ENCODE measurements at regions not wholly inside any gene's neighbourhood (a gene's known extent, or its start where the extent isn't known, plus 50 kb on each side); places are given as distances from the start of the nearest gene placed in this dataset.

- DNase-seq, result no peak
These were observed 285.0 kb upstream of the BMP2 start for GRCh38 chr20:6482486-6482885.

GRCh38 chr20:6480328-6481200 is 286.9 kb upstream of the BMP2 start:
- DNase-seq, result no peak

- no peak for DNase-seq
These were observed 294.3 kb upstream of the BMP2 start for GRCh38 chr20:6473197-6473596.

- no peak for DNase-seq
These were observed 295.6 kb upstream of the BMP2 start for GRCh38 chr20:6471871-6472270.

GRCh38 chr20:6471110-6471647 is 296.3 kb upstream of the BMP2 start:
- DNase-seq, result no peak

- DNase-seq, result no peak
These were observed 297.8 kb upstream of the BMP2 start for GRCh38 chr20:6469695-6470094.

- DNase-seq, result peak; percentile 89
These were observed 298.9 kb upstream of the BMP2 start for GRCh38 chr20:6468423-6469116.

GRCh38 chr20:6467562-6467961 is 299.9 kb upstream of the BMP2 start:
- DNase-seq, result no peak

- DNase-seq, result no peak
These were observed 301.2 kb upstream of the BMP2 start for GRCh38 chr20:6466075-6466810.

GRCh38 chr20:6450841-6451240 is 316.6 kb upstream of the BMP2 start:
- no peak for DNase-seq

- DNase-seq, result no peak
These were observed 317.6 kb upstream of the FERMT1 start for GRCh38 chr20:6440443-6440799.

- no peak for DNase-seq
These were observed 317.1 kb upstream of the FERMT1 start for GRCh38 chr20:6439737-6440442.

GRCh38 chr20:6434131-6434530 is 311.3 kb upstream of the FERMT1 start:
- DNase-seq, result no peak

GRCh38 chr20:6430381-6430780 is 307.6 kb upstream of the FERMT1 start:
- DNase-seq, result no peak

- DNase-seq, result no peak
These were observed 303.6 kb upstream of the FERMT1 start for GRCh38 chr20:6426287-6426891.

GRCh38 chr20:6421321-6422248 is 298.8 kb upstream of the FERMT1 start:
- DNase-seq, result peak; percentile 85

- no peak for DNase-seq
These were observed 297.5 kb upstream of the FERMT1 start for GRCh38 chr20:6420336-6420735.

GRCh38 chr20:6418732-6419131 is 295.9 kb upstream of the FERMT1 start:
- no peak for DNase-seq

GRCh38 chr20:6416371-6416770 is 293.5 kb upstream of the FERMT1 start:
- no peak for DNase-seq

- no peak for DNase-seq
These were observed 288.8 kb upstream of the FERMT1 start for GRCh38 chr20:6411651-6412050.

- DNase-seq, result no peak
These were observed 287.9 kb upstream of the FERMT1 start for GRCh38 chr20:6410721-6411120.
